MM.1S (cell line): ENCODE measurements at regions not wholly inside any gene's neighbourhood (a gene's known extent, or its start where the extent isn't known, plus 50 kb on each side); places are given as distances from the start of the nearest gene placed in this dataset.
"Not testable (repeated sequence)": the region's sequence is repeated elsewhere in the genome, so short reads cannot be mapped to it uniquely, and the experiment has no call there.

Source experiments
- DNase-seq: peaks from one replicate; pipeline ENCODE4 v3.0.0-alpha.2; 2015
- H2AFZ ChIP-seq: fragments of 300-600 bp; sonication (generic); 2 replicates; pipeline ENCODE4 v1.6.0; 2016; ENCODE audit warnings: antibody characterized with exemption, low read length
- H3F3A ChIP-seq: fragments of 300-600 bp; sonication (generic); 2 replicates; pipeline ENCODE4 v1.6.1; 2016; ENCODE audit warnings: mild to moderate bottlenecking, antibody characterized with exemption, low read length, moderate library complexity, mixed read lengths; ENCODE audit not compliant: insufficient read depth
- H3K27ac ChIP-seq: fragments of 300-600 bp; sonication (generic); 2 replicates; pipeline ENCODE4 v1.5.1; 2016; ENCODE audit warnings: mild to moderate bottlenecking, low read length
- H3K27me3 ChIP-seq: fragments of 300-600 bp; sonication (generic); replicated peaks from 2 replicates; pipeline ENCODE4 v1.6.0; 2016; ENCODE audit warnings: low read length; ENCODE audit not compliant: insufficient read depth
- H3K36me3 ChIP-seq: fragments of 300-600 bp; sonication (generic); replicated peaks from 2 replicates; pipeline ENCODE4 v1.6.1; 2016; ENCODE audit warnings: mild to moderate bottlenecking, low read length, mixed read lengths; ENCODE audit not compliant: insufficient read depth
- H3K4me1 ChIP-seq: fragments of 300-600 bp; sonication (generic); 2 replicates; pipeline ENCODE4 v1.6.1; 2016; ENCODE audit warnings: low read length, mixed read lengths
- H3K4me2 ChIP-seq: fragments of 300-600 bp; sonication (generic); 2 replicates; pipeline ENCODE4 v1.6.0; 2016; ENCODE audit warnings: low read depth, low read length
- H3K4me3 ChIP-seq: fragments of 300-600 bp; sonication (generic); 2 replicates; pipeline ENCODE4 v1.5.1; 2016; ENCODE audit warnings: low read length, mixed read lengths
- H3K79me2 ChIP-seq: fragments of 300-600 bp; sonication (generic); 2 replicates; pipeline ENCODE4 v1.6.1; 2016; ENCODE audit warnings: mixed run types, low read length, mixed read lengths
- H3K9ac ChIP-seq: fragments of 300-600 bp; sonication (generic); 2 replicates; pipeline ENCODE4 v1.6.1; 2016; ENCODE audit warnings: low read length, mixed read lengths
- H3K9me2 ChIP-seq: fragments of 300-600 bp; sonication (generic); replicated peaks from 2 replicates; pipeline ENCODE4 v1.6.1; 2016; ENCODE audit warnings: mild to moderate bottlenecking, low read length, mixed read lengths; ENCODE audit not compliant: insufficient read depth
- H3K9me3 ChIP-seq: fragments of 300-600 bp; sonication (generic); replicated peaks from 2 replicates; pipeline ENCODE4 v1.6.1; 2016; ENCODE audit warnings: mild to moderate bottlenecking, low read length, mixed read lengths; ENCODE audit not compliant: insufficient read depth
- H4K20me1 ChIP-seq: fragments of 300-600 bp; sonication (generic); 2 replicates; pipeline ENCODE4 v1.6.1; 2016; ENCODE audit warnings: mild to moderate bottlenecking, low read length, moderate library complexity, mixed read lengths; ENCODE audit not compliant: insufficient read depth
- EZH2 ChIP-seq: fragments of 300-600 bp; sonication (generic); optimal IDR thresholded peaks from 2 replicates; pipeline ENCODE3; 2017; ENCODE audit warnings: low read depth, mild to moderate bottlenecking, antibody characterized with exemption, low read length, mixed read lengths
- EZH2phosphoT487 ChIP-seq: fragments of 300-600 bp; sonication (generic); IDR thresholded peaks from 2 replicates; pipeline ENCODE4 v1.6.1; 2018; ENCODE audit warnings: antibody characterized with exemption, low read length
- TF ChIP-seq, protein P1 (sequence below): fragments of 300-600 bp; sonication (generic); IDR thresholded peaks from 2 replicates; pipeline ENCODE4 v1.5.1; 2016; ENCODE audit warnings: antibody characterized with exemption, low read length, mixed read lengths

DNA sequence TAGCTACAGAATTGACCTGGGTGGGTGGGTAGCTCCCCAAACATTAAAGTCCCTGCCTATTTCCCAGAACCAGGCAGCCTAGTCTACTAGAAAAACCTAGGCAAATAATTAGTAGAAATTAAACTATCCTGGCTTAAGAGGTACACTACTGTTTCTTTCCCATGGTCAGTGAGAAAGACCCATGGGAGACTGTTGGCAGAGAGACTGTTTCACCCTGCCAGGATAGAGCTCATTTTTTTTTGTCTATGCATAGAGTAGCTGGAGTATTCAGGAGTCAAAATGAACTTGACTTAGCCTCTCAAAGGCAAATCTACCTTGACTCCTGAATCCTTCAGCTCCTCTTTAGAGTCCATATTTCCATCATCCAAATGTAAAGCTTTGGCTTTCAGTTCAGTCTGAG is 107.0 kb upstream of the AR start:
- Histone ChIP-seq H3K27me3 (no peaks in the 10 kb centered on the region), H3K9me2 (no peaks in the 10 kb centered on the region), H3K4me3 (no peak overlapping the region), H3K4me2 (no peak overlapping the region), H3K9ac (no peak overlapping the region), H2AFZ (no peak overlapping the region), H3K36me3 (no peaks in the 10 kb centered on the region), H3K79me2 (no peaks in the 10 kb centered on the region), H3F3A (no peaks in the 10 kb centered on the region), H3K4me1 (no peaks in the 10 kb centered on the region), H3K27ac (no peak overlapping the region), H4K20me1 (no peaks in the 10 kb centered on the region), H3K9me3 (no peaks in the 10 kb centered on the region)
- TF ChIP-seq EZH2 (no peak), EZH2phosphoT487 (no peak)
- TF ChIP-seq, protein P1, sequence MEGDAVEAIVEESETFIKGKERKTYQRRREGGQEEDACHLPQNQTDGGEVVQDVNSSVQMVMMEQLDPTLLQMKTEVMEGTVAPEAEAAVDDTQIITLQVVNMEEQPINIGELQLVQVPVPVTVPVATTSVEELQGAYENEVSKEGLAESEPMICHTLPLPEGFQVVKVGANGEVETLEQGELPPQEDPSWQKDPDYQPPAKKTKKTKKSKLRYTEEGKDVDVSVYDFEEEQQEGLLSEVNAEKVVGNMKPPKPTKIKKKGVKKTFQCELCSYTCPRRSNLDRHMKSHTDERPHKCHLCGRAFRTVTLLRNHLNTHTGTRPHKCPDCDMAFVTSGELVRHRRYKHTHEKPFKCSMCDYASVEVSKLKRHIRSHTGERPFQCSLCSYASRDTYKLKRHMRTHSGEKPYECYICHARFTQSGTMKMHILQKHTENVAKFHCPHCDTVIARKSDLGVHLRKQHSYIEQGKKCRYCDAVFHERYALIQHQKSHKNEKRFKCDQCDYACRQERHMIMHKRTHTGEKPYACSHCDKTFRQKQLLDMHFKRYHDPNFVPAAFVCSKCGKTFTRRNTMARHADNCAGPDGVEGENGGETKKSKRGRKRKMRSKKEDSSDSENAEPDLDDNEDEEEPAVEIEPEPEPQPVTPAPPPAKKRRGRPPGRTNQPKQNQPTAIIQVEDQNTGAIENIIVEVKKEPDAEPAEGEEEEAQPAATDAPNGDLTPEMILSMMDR, result no peak
- DNase-seq, result no peak

DNA sequence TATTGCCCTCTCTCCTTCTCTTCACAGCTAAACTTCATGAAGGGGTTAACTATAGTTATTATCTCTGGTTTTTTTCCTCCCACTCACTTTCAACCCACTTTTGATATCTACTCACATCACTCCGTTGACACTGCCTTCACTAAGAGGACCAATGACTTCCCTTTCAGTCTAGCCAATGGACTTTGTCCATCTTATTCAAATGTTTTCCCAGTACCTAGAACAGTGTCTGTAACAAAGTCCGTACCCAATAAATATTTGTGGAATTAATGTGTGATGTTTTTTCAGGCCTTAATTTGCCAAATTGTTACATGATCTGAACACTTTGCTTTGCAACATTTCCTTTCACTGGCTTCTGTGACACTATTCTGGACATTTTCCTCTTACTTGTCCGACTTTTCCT is 106.0 kb upstream of the AR start:
- Histone ChIP-seq H3F3A (no peaks in the 10 kb centered on the region), H3K4me3 (no peak overlapping the region), H3K79me2 (no peaks in the 10 kb centered on the region), H3K27me3 (no peaks in the 10 kb centered on the region), H3K27ac (no peak overlapping the region), H3K9me2 (no peaks in the 10 kb centered on the region), H3K9me3 (no peaks in the 10 kb centered on the region), H3K4me1 (no peaks in the 10 kb centered on the region), H2AFZ (no peak overlapping the region), H3K9ac (no peak overlapping the region), H4K20me1 (no peaks in the 10 kb centered on the region), H3K36me3 (no peaks in the 10 kb centered on the region), H3K4me2 (no peak overlapping the region)
- DNase-seq, result no peak
- TF ChIP-seq EZH2phosphoT487 (no peak), EZH2 (no peak)
- TF ChIP-seq, protein P1, result no peak

DNA sequence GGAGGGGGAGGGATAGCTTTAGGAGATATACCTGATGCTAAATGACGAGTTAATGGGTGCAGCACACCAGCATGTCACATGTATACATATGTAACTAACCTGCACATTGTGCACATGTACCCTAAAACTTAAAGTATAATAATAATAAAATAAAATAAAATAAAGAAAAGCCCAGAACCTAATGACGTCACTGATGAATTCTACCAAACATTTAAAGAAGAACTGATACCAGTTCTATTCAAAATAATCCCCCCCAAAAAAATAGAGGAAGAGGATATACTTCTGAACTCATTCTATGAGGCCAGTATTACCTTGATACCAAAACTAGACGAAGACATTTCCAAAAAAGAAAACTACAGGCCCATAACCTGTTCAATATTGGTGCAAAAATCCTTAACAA is 68.6 kb upstream of the AR start:
- H3K4me3 ChIP-seq, H2AFZ ChIP-seq, H3F3A ChIP-seq, H3K9me2 ChIP-seq, H3K27ac ChIP-seq, H3K27me3 ChIP-seq, H3K9ac ChIP-seq, H3K9me3 ChIP-seq, H3K4me2 ChIP-seq, H3K79me2 ChIP-seq, H3K36me3 ChIP-seq, H4K20me1 ChIP-seq, DNase-seq, H3K4me1 ChIP-seq: not testable (repeated sequence)

DNA sequence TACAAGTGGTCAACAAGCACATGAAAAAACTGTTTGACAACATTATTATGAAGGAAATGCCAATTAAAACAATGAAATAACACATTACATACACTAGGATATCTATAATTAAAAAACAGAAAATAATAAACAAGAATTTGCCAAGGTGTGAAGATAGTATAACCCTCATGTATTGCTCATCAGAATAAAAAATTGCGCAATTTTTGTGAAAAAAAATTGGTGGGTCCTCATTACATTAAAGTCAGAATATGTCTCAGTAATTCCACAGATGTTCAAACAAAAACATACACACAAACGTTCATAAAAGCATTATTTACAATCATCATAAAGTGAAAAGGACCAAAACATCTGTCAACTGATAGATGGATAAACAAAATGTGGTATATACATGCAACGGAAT is 63.0 kb upstream of the AR start:
- no peak overlapping the region for H3K27ac ChIP-seq
- DNase-seq, result no peak
- H2AFZ ChIP-seq, result no peak overlapping the region
- H3K4me2 ChIP-seq, result no peak overlapping the region
- H3K9ac ChIP-seq, result no peak overlapping the region
- H3K9me3 ChIP-seq, result no peaks in the 10 kb centered on the region
- no peaks in the 10 kb centered on the region for H4K20me1 ChIP-seq
- H3K36me3 ChIP-seq, result no peaks in the 10 kb centered on the region
- no peaks in the 10 kb centered on the region for H3F3A ChIP-seq
- no peaks in the 10 kb centered on the region for H3K27me3 ChIP-seq
- no peaks in the 10 kb centered on the region for H3K4me1 ChIP-seq
- no peak overlapping the region for H3K4me3 ChIP-seq
- H3K9me2 ChIP-seq, result no peaks in the 10 kb centered on the region
- TF ChIP-seq EZH2 (no peak), EZH2phosphoT487 (no peak)
- TF ChIP-seq, protein P1, result no peak
- no peaks in the 10 kb centered on the region for H3K79me2 ChIP-seq
